ENCODE measurements at regions not wholly inside any gene's neighbourhood (a gene's known extent, or its start where the extent isn't known, plus 50 kb on each side); places are given as distances from the start of the nearest gene placed in this dataset.
A peak's percentile ranks its signal among the peaks of the same experiment; 100 is the strongest.

DNA sequence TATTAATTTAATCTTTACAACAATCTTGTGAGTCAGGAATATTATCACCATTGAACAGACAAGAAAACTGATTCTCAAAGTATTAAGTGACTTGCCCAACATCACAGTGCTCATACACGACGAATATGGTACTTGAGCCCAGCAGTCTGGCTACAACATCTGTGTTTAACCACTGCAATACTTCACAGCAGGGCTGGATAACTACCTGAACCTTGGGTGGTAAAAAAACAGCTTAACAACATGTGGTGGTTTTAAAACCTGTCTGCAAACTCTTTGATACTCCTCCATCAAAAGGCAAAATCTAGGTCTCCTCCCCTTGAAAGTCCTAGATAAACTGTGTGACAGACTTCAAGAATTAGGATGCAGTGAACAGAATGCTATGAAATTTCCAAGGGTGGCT, 424.6 kb upstream of the CADM1 start:
- TF ChIP-seq, protein P1, sequence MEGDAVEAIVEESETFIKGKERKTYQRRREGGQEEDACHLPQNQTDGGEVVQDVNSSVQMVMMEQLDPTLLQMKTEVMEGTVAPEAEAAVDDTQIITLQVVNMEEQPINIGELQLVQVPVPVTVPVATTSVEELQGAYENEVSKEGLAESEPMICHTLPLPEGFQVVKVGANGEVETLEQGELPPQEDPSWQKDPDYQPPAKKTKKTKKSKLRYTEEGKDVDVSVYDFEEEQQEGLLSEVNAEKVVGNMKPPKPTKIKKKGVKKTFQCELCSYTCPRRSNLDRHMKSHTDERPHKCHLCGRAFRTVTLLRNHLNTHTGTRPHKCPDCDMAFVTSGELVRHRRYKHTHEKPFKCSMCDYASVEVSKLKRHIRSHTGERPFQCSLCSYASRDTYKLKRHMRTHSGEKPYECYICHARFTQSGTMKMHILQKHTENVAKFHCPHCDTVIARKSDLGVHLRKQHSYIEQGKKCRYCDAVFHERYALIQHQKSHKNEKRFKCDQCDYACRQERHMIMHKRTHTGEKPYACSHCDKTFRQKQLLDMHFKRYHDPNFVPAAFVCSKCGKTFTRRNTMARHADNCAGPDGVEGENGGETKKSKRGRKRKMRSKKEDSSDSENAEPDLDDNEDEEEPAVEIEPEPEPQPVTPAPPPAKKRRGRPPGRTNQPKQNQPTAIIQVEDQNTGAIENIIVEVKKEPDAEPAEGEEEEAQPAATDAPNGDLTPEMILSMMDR (conservative IDR thresholded peaks at IDR 0.05), result no peak
- Mint-ChIP-seq H3K27me3 (ENCODE audit: low read depth) (no peaks in the 10 kb centered on the region), H3K4me3 (no peak overlapping the region), H3K9me3 (no peaks in the 10 kb centered on the region), H3K4me1 (peaks cover 29% of the 10 kb centered on the region), H3K36me3 (ENCODE audit: low read depth) (no peaks in the 10 kb centered on the region), H3K27ac (ENCODE audit: unreplicated experiment) (no peak overlapping the region)
- DNase-seq (ENCODE audit: low read depth, low spot score), result no peak

DNA sequence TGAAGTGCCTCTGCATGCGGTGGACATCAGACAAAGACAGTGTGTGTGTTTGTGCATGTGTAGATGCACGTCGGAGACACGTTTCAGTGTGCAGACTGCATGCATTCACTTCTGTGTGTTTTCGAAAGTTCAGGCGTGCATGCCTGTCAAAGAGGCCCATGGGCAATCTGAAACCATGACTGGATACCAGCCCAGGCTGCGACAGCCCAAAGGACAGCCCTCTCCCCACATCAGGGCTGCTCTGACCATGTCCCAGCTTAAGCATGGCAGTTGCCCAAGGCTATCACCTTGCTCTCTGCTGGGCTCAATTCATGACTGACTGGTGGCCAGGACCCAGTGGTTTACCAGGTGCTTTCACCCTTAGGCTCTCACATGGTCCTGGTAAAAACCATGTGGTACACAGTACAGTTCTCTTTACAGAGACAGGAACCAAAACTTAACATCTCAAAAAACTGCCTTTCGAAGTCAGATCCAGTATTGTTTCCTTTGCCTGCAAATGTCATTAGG, 423.7 kb upstream of the CADM1 start:
- Mint-ChIP-seq H3K27me3 (ENCODE audit: low read depth) (no peaks in the 10 kb centered on the region), H3K36me3 (ENCODE audit: low read depth) (no peaks in the 10 kb centered on the region), H3K4me3 (no peak overlapping the region), H3K4me1 (peaks cover 29% of the 10 kb centered on the region), H3K27ac (ENCODE audit: unreplicated experiment) (peak overlapping the region; percentile 23), H3K9me3 (no peaks in the 10 kb centered on the region)
- TF ChIP-seq, protein P1 (conservative IDR thresholded peaks at IDR 0.05), result no peak
- DNase-seq (ENCODE audit: low read depth, low spot score), result no peak

DNA sequence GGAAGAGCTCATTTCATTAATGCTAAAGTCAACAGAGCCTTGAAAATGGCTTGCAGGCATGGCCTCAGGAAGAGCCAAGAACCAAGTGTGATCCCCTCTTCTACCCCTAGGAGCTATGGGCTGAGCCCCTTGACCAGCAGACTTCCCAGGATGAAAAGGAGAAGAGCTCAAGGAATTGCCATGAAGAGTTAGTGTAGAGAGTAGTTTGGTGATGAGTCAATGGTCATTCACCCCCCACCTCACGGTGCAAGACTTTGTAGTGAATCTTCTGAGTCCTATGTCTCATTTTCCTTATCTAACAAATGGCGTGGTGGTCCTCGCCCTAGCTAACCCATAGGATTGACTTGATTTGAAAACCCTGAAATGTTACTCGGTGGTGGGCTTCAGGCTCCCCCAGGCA, 422.4 kb upstream of the CADM1 start:
- H3K4me3 Mint-ChIP-seq, result no peak overlapping the region
- H3K4me1 Mint-ChIP-seq, result peaks cover 34% of the 10 kb centered on the region
- peaks cover 3% of the 10 kb centered on the region for H3K27me3 Mint-ChIP-seq (ENCODE audit: low read depth)
- TF ChIP-seq, protein P1 (conservative IDR thresholded peaks at IDR 0.05), result no peak
- no peak for DNase-seq (ENCODE audit: low read depth, low spot score)
- H3K36me3 Mint-ChIP-seq (ENCODE audit: low read depth), result no peaks in the 10 kb centered on the region
- H3K27ac Mint-ChIP-seq (ENCODE audit: unreplicated experiment), result no peak overlapping the region
- H3K9me3 Mint-ChIP-seq, result no peaks in the 10 kb centered on the region

DNA sequence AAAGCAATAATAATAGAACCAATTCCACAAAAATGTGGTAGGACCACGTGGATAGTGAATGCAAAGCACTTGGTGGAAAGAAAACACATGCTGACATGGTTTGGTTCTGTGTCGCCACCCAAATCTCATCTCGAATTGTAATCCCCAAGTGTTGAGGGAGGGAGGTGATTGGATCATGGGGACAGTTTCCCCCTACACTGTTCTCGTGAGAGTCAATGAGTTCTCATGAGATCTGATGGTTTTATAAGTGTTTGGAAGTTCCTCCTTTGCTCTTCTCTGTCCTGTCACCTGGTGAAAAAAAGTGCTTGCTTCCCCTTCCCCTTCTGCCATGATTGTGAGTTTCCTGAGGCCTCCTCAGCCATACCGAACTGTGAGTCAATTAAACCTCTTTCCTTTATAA, 421.9 kb upstream of the CADM1 start:
- Mint-ChIP-seq H3K4me3 (no peak overlapping the region), H3K27ac (ENCODE audit: unreplicated experiment) (no peak overlapping the region), H3K4me1 (peaks cover 29% of the 10 kb centered on the region), H3K36me3 (ENCODE audit: low read depth) (no peaks in the 10 kb centered on the region), H3K27me3 (ENCODE audit: low read depth) (peaks cover 3% of the 10 kb centered on the region), H3K9me3 (no peaks in the 10 kb centered on the region)
- no peak for DNase-seq (ENCODE audit: low read depth, low spot score)
- TF ChIP-seq, protein P1 (conservative IDR thresholded peaks at IDR 0.05), result no peak

DNA sequence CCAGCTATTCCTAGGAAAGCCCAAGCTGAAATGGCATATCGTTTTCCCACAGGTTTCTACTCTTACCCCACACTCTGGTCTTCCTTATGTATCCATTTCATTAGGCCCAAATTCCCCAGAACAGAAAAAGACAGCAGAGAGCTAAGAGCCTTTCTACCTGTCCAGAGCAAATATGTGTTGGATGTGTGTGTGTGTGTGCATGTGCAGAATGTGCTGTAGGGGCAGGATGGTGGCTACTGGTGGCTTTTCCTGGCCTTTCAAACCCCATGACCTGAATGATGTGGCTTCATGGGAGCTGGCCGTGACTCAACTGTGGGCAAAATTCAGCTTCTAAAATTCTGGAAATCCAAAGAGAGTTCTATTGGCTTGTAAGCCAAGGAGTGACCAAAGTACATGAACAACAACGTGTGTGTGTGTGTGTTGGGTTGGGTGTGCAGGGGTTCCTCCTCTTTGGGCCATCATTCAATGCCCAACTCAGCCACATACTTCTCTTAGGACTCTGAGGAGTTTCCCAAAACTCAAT, 421.4 kb upstream of the CADM1 start:
- peaks cover 24% of the 10 kb centered on the region for H3K4me1 Mint-ChIP-seq
- no peak for DNase-seq (ENCODE audit: low read depth, low spot score)
- no peaks in the 10 kb centered on the region for H3K36me3 Mint-ChIP-seq (ENCODE audit: low read depth)
- no peaks in the 10 kb centered on the region for H3K9me3 Mint-ChIP-seq
- H3K4me3 Mint-ChIP-seq, result no peak overlapping the region
- H3K27me3 Mint-ChIP-seq (ENCODE audit: low read depth), result peaks cover 3% of the 10 kb centered on the region
- no peak overlapping the region for H3K27ac Mint-ChIP-seq (ENCODE audit: unreplicated experiment)
- TF ChIP-seq, protein P1 (conservative IDR thresholded peaks at IDR 0.05), result no peak
